WTC11 (cell line): ENCODE measurements at regions not wholly inside any gene's neighbourhood (a gene's known extent, or its start where the extent isn't known, plus 50 kb on each side); places are given as distances from the start of the nearest gene placed in this dataset.
"Not testable (repeated sequence)": the region's sequence is repeated elsewhere in the genome, so short reads cannot be mapped to it uniquely, and the experiment has no call there.

ENCODE experiments used
- ATAC-seq: fragments of 200-7000 bp; cut with Tn5 transposase; 2 replicates; pipeline ENCODE4 v1.10.0; 2021; ENCODE audit warnings: mild to moderate bottlenecking, moderate library complexity
- CTCF ChIA-PET: fragments of 300-600 bp; sonication (Branson Sonifier 250); formaldehyde crosslinking; loops from one replicate; lab custom pipeline; 2021; ENCODE audit warnings: antibody characterized with exemption; lab: Charles Lee
- POLR2A ChIA-PET: fragments of 350-600 bp; sonication (Branson Sonifier 250); formaldehyde crosslinking; loops from one replicate; lab custom pipeline; 2021; ENCODE audit warnings: antibody characterized with exemption; lab: Charles Lee
- DNase-seq: peaks from one replicate; pipeline ENCODE4 v3.0.0; 2021; ENCODE audit warnings: low spot score
- H3K27ac Mint-ChIP-seq: 2 replicates; pipeline ENCODE4 v1.8.0; 2021; ENCODE audit warnings: mixed read lengths
- H3K27me3 Mint-ChIP-seq: 2 replicates; pipeline ENCODE4 v1.8.0; 2021; ENCODE audit warnings: low read depth, mild to moderate bottlenecking, moderate library complexity, mixed read lengths
- H3K36me3 Mint-ChIP-seq: 2 replicates; pipeline ENCODE4 v1.8.0; 2021; ENCODE audit warnings: mixed read lengths
- H3K4me1 Mint-ChIP-seq: 2 replicates; pipeline ENCODE4 v1.8.0; 2022; ENCODE audit warnings: mixed read lengths
- H3K4me3 Mint-ChIP-seq: 2 replicates; pipeline ENCODE4 v1.8.0; 2021; ENCODE audit warnings: mild to moderate bottlenecking, moderate library complexity, mixed read lengths
- H3K9me3 Mint-ChIP-seq: 2 replicates; pipeline ENCODE4 v1.8.0; 2021; ENCODE audit warnings: mixed read lengths
- ELF4 ChIP-seq: sonication (generic); formaldehyde crosslinking; IDR thresholded peaks from 2 replicates; pipeline ENCODE4 v1.8.1; 2022; ENCODE audit warnings: low read depth, mild to moderate bottlenecking, moderate library complexity, missing genetic modification reagents
- FOXJ3 ChIP-seq: sonication (generic); formaldehyde crosslinking; IDR thresholded peaks from 2 replicates; pipeline ENCODE4 v1.9.0; 2021; ENCODE audit warnings: missing genetic modification reagents, mild to moderate bottlenecking, borderline replicate concordance
- JUN ChIP-seq: sonication (generic); formaldehyde crosslinking; IDR thresholded peaks from 2 replicates; pipeline ENCODE4 v1.8.0; 2023; ENCODE audit warnings: mild to moderate bottlenecking, missing genetic modification reagents
- MXD4 ChIP-seq: fragments of 250-450 bp; sonication (Bioruptor Pico); IDR thresholded peaks from 2 replicates; pipeline ENCODE4 v1.8.0; 2021; ENCODE audit warnings: mild to moderate bottlenecking, moderate library complexity, borderline replicate concordance
- NR3C1 ChIP-seq: sonication (generic); formaldehyde crosslinking; conservative IDR thresholded peaks from 2 replicates; pipeline ENCODE4 v1.8.1; 2023; ENCODE audit warnings: low read depth, mild to moderate bottlenecking, missing genetic modification reagents
- SMAD3 ChIP-seq: sonication (generic); formaldehyde crosslinking; IDR thresholded peaks from 2 replicates; pipeline ENCODE4 v1.8.0; 2022; ENCODE audit warnings: missing genetic modification reagents, mild to moderate bottlenecking, borderline replicate concordance
- ZNF671 ChIP-seq: fragments of 250-450 bp; sonication (Bioruptor Pico); IDR thresholded peaks from 2 replicates; pipeline ENCODE4 v1.8.0; 2021; ENCODE audit warnings: mild to moderate bottlenecking
- TF ChIP-seq, protein P1 (sequence below): sonication (generic); formaldehyde crosslinking; IDR thresholded peaks from 2 replicates; pipeline ENCODE4 v1.8.0; 2022; ENCODE audit warnings: missing genetic modification reagents
- TF ChIP-seq, protein P2 (sequence below): sonication (generic); formaldehyde crosslinking; IDR thresholded peaks from 2 replicates; pipeline ENCODE4 v1.8.1; 2022; ENCODE audit warnings: low read depth, missing genetic modification reagents, borderline replicate concordance
- TF ChIP-seq, protein P3 (sequence below): fragments of 250-450 bp; sonication (Bioruptor Pico); IDR thresholded peaks from 2 replicates; pipeline ENCODE4 v1.8.0; 2021; ENCODE audit warnings: mild to moderate bottlenecking
- TF ChIP-seq, protein P4 (sequence below): sonication (generic); formaldehyde crosslinking; IDR thresholded peaks from 2 replicates; pipeline ENCODE4 v1.8.0; 2023; ENCODE audit warnings: missing genetic modification reagents, mild to moderate bottlenecking, borderline replicate concordance
- TF ChIP-seq, protein P5 (sequence below): sonication (generic); formaldehyde crosslinking; IDR thresholded peaks from 2 replicates; pipeline ENCODE4 v1.8.0; 2023; ENCODE audit warnings: mild to moderate bottlenecking, missing genetic modification reagents
- TF ChIP-seq, protein P6 (sequence below): sonication (generic); formaldehyde crosslinking; IDR thresholded peaks from 2 replicates; pipeline ENCODE4 v1.8.0; 2022; ENCODE audit warnings: mild to moderate bottlenecking, missing genetic modification reagents
- TF ChIP-seq, protein P7 (sequence below): fragments of 250-450 bp; sonication (Bioruptor Pico); IDR thresholded peaks from 2 replicates; pipeline ENCODE4 v1.9.0; 2021; ENCODE audit warnings: mild to moderate bottlenecking
- TF ChIP-seq, protein P8 (sequence below): sonication (generic); formaldehyde crosslinking; IDR thresholded peaks from 2 replicates; pipeline ENCODE4 v1.8.0; 2022; ENCODE audit warnings: mild to moderate bottlenecking, missing genetic modification reagents

DNA sequence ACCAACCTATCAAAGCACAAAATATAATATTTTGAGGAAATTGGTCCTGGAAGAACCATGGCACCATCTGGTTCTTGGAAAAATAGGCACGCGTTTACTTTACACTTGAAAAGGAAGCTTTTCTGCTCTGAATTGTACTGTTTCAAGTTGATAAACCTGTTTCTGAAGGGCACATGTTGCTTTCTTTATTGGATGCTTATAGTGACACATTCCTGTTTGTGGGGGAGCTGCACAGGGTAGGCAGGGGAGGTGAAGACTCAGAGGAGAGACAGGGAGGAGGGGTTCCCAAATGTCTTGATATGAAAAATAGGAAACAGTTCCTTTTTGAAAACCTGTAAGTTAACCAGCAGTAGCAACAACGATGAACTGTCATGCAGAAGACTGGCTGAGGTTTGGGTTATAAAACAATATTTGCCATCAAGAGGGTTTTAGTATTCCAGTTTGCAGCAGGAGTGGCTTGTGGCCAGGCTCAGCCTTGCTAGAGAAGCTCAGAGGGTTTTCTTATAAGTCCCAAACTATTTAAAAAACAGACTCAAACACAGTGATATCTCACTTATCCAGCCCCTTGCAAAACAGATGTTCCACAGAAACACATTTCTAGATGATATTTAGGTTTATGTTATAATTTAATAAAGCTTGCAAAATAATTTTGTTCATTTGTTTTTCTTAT, 127.0 kb upstream of the MROH9 start (continued):
- TF ChIP-seq, protein P1, sequence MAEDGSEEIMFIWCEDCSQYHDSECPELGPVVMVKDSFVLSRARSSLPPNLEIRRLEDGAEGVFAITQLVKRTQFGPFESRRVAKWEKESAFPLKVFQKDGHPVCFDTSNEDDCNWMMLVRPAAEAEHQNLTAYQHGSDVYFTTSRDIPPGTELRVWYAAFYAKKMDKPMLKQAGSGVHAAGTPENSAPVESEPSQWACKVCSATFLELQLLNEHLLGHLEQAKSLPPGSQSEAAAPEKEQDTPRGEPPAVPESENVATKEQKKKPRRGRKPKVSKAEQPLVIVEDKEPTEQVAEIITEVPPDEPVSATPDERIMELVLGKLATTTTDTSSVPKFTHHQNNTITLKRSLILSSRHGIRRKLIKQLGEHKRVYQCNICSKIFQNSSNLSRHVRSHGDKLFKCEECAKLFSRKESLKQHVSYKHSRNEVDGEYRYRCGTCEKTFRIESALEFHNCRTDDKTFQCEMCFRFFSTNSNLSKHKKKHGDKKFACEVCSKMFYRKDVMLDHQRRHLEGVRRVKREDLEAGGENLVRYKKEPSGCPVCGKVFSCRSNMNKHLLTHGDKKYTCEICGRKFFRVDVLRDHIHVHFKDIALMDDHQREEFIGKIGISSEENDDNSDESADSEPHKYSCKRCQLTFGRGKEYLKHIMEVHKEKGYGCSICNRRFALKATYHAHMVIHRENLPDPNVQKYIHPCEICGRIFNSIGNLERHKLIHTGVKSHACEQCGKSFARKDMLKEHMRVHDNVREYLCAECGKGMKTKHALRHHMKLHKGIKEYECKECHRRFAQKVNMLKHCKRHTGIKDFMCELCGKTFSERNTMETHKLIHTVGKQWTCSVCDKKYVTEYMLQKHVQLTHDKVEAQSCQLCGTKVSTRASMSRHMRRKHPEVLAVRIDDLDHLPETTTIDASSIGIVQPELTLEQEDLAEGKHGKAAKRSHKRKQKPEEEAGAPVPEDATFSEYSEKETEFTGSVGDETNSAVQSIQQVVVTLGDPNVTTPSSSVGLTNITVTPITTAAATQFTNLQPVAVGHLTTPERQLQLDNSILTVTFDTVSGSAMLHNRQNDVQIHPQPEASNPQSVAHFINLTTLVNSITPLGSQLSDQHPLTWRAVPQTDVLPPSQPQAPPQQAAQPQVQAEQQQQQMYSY (CRISPR knock-in tag), result no peak
- TF ChIP-seq NR3C1 (no peak), ZNF671 (CRISPR knock-in tag) (no peak), FOXJ3 (CRISPR knock-in tag) (no peak), JUN (CRISPR knock-in tag) (no peak), SMAD3 (CRISPR knock-in tag) (no peak), MXD4 (CRISPR knock-in tag) (no peak)
- TF ChIP-seq, protein P2, sequence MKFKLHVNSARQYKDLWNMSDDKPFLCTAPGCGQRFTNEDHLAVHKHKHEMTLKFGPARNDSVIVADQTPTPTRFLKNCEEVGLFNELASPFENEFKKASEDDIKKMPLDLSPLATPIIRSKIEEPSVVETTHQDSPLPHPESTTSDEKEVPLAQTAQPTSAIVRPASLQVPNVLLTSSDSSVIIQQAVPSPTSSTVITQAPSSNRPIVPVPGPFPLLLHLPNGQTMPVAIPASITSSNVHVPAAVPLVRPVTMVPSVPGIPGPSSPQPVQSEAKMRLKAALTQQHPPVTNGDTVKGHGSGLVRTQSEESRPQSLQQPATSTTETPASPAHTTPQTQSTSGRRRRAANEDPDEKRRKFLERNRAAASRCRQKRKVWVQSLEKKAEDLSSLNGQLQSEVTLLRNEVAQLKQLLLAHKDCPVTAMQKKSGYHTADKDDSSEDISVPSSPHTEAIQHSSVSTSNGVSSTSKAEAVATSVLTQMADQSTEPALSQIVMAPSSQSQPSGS (CRISPR knock-in tag), result no peak

DNA sequence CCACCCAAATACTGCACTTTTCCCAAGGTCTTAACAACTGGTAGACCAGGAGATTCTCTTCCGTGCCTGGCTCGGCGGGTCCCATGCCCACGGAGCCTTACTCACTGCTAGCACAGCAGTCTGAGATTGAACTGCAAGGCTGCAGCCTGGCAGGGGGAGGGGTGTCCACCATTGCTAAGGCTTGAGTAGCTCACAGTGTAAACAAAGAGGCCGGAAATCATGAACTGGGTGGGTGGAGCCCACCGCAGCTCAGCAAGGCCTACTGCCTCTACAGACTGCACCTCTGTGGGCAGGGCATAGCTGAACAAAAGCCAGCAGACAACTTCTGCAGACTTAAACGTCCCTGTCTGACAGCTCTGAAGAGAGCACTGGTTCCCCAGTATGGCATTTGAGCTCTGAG, 124.3 kb upstream of the MROH9 start:
- ATAC-seq, CTCF ChIA-PET, H3K4me3 Mint-ChIP-seq, H3K27ac Mint-ChIP-seq, H3K27me3 Mint-ChIP-seq, H3K36me3 Mint-ChIP-seq, DNase-seq, H3K4me1 Mint-ChIP-seq, POLR2A ChIA-PET: not testable (repeated sequence)
- H3K9me3 Mint-ChIP-seq, result peaks cover 31% of the 10 kb centered on the region

DNA sequence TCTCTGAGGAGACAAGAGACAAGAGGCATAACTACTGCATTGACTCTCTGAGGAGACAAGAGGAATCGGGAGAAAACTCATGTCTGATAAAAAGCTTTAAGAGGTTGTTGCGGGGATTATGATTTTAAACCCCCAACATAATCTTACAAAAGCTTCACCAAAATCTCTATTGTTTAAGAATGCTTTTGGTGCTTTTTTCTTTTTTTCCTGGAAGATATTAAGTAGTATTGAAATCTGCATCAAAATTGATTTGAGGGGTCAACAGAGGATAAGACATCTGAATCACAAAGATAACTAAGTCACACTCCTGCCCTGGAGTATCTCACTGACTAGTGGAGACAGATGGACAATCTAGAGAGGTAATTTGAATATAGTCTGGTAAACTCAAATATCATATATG, 115.6 kb upstream of the MROH9 start:
- DNase-seq (no peak), ATAC-seq (no peak)
- Mint-ChIP-seq H3K4me1 (peaks cover 10% of the 10 kb centered on the region), H3K27ac (no peak overlapping the region), H3K36me3 (no peaks in the 10 kb centered on the region), H3K4me3 (no peak overlapping the region), H3K9me3 (peaks cover 12% of the 10 kb centered on the region; the same call in 1 of the 2 replicates), H3K27me3 (no peaks in the 10 kb centered on the region; the same call in 1 of the 2 replicates)
- ChIA-PET POLR2A (interaction anchor here (0.7 kb wide), 1 partner anchor 43 kb away, joined by 3 read pairs; no protein-coding TSS in a partner anchor), CTCF (no interaction called here)
- TF ChIP-seq, protein P3, sequence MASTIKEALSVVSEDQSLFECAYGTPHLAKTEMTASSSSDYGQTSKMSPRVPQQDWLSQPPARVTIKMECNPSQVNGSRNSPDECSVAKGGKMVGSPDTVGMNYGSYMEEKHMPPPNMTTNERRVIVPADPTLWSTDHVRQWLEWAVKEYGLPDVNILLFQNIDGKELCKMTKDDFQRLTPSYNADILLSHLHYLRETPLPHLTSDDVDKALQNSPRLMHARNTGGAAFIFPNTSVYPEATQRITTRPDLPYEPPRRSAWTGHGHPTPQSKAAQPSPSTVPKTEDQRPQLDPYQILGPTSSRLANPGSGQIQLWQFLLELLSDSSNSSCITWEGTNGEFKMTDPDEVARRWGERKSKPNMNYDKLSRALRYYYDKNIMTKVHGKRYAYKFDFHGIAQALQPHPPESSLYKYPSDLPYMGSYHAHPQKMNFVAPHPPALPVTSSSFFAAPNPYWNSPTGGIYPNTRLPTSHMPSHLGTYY (CRISPR knock-in tag), result no peak
- TF ChIP-seq, protein P4, sequence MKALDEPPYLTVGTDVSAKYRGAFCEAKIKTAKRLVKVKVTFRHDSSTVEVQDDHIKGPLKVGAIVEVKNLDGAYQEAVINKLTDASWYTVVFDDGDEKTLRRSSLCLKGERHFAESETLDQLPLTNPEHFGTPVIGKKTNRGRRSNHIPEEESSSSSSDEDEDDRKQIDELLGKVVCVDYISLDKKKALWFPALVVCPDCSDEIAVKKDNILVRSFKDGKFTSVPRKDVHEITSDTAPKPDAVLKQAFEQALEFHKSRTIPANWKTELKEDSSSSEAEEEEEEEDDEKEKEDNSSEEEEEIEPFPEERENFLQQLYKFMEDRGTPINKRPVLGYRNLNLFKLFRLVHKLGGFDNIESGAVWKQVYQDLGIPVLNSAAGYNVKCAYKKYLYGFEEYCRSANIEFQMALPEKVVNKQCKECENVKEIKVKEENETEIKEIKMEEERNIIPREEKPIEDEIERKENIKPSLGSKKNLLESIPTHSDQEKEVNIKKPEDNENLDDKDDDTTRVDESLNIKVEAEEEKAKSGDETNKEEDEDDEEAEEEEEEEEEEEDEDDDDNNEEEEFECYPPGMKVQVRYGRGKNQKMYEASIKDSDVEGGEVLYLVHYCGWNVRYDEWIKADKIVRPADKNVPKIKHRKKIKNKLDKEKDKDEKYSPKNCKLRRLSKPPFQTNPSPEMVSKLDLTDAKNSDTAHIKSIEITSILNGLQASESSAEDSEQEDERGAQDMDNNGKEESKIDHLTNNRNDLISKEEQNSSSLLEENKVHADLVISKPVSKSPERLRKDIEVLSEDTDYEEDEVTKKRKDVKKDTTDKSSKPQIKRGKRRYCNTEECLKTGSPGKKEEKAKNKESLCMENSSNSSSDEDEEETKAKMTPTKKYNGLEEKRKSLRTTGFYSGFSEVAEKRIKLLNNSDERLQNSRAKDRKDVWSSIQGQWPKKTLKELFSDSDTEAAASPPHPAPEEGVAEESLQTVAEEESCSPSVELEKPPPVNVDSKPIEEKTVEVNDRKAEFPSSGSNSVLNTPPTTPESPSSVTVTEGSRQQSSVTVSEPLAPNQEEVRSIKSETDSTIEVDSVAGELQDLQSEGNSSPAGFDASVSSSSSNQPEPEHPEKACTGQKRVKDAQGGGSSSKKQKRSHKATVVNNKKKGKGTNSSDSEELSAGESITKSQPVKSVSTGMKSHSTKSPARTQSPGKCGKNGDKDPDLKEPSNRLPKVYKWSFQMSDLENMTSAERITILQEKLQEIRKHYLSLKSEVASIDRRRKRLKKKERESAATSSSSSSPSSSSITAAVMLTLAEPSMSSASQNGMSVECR (CRISPR knock-in tag), result no peak
- TF ChIP-seq, protein P5, sequence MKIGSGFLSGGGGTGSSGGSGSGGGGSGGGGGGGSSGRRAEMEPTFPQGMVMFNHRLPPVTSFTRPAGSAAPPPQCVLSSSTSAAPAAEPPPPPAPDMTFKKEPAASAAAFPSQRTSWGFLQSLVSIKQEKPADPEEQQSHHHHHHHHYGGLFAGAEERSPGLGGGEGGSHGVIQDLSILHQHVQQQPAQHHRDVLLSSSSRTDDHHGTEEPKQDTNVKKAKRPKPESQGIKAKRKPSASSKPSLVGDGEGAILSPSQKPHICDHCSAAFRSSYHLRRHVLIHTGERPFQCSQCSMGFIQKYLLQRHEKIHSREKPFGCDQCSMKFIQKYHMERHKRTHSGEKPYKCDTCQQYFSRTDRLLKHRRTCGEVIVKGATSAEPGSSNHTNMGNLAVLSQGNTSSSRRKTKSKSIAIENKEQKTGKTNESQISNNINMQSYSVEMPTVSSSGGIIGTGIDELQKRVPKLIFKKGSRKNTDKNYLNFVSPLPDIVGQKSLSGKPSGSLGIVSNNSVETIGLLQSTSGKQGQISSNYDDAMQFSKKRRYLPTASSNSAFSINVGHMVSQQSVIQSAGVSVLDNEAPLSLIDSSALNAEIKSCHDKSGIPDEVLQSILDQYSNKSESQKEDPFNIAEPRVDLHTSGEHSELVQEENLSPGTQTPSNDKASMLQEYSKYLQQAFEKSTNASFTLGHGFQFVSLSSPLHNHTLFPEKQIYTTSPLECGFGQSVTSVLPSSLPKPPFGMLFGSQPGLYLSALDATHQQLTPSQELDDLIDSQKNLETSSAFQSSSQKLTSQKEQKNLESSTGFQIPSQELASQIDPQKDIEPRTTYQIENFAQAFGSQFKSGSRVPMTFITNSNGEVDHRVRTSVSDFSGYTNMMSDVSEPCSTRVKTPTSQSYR (CRISPR knock-in tag), result no peak
- TF ChIP-seq, protein P6, sequence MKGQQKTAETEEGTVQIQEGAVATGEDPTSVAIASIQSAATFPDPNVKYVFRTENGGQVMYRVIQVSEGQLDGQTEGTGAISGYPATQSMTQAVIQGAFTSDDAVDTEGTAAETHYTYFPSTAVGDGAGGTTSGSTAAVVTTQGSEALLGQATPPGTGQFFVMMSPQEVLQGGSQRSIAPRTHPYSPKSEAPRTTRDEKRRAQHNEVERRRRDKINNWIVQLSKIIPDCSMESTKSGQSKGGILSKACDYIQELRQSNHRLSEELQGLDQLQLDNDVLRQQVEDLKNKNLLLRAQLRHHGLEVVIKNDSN, result no peak
- TF ChIP-seq, protein P7, sequence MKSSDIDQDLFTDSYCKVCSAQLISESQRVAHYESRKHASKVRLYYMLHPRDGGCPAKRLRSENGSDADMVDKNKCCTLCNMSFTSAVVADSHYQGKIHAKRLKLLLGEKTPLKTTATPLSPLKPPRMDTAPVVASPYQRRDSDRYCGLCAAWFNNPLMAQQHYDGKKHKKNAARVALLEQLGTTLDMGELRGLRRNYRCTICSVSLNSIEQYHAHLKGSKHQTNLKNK (CRISPR knock-in tag), result no peak
- TF ChIP-seq, protein P8, sequence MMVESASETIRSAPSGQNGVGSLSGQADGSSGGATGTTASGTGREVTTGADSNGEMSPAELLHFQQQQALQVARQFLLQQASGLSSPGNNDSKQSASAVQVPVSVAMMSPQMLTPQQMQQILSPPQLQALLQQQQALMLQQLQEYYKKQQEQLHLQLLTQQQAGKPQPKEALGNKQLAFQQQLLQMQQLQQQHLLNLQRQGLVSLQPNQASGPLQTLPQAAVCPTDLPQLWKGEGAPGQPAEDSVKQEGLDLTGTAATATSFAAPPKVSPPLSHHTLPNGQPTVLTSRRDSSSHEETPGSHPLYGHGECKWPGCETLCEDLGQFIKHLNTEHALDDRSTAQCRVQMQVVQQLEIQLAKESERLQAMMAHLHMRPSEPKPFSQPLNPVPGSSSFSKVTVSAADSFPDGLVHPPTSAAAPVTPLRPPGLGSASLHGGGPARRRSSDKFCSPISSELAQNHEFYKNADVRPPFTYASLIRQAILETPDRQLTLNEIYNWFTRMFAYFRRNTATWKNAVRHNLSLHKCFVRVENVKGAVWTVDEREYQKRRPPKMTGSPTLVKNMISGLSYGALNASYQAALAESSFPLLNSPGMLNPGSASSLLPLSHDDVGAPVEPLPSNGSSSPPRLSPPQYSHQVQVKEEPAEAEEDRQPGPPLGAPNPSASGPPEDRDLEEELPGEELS, result no peak
- no peak for TF ChIP-seq ELF4 (CRISPR knock-in tag)
